ENCODE measurements at regions not wholly inside any gene's neighbourhood (a gene's known extent, or its start where the extent isn't known, plus 50 kb on each side); places are given as distances from the start of the nearest gene placed in this dataset.

- Histone ChIP-seq H3K36me3 (ENCODE audit: insufficient read depth in 1 of 2, low read depth in 1 of 2) (no peaks in the 10 kb centered on the region), H3K27me3 (ENCODE audit: insufficient read depth in 3 of 3, low read length in 2 of 3) (no peaks in the 10 kb centered on the region), H3K27ac (no peak overlapping the region), H3K4me1 (no peaks in the 10 kb centered on the region), H3K9me3 (no peaks in the 10 kb centered on the region), H3K4me3 (no peak overlapping the region)
- WGBS, 3 donors, result 58 to 71% (median 67%) methylated on average over 4 of the region's 4 CpGs
- ATAC-seq (no peak), DNase-seq (no peak)
- TF ChIP-seq, protein P1, sequence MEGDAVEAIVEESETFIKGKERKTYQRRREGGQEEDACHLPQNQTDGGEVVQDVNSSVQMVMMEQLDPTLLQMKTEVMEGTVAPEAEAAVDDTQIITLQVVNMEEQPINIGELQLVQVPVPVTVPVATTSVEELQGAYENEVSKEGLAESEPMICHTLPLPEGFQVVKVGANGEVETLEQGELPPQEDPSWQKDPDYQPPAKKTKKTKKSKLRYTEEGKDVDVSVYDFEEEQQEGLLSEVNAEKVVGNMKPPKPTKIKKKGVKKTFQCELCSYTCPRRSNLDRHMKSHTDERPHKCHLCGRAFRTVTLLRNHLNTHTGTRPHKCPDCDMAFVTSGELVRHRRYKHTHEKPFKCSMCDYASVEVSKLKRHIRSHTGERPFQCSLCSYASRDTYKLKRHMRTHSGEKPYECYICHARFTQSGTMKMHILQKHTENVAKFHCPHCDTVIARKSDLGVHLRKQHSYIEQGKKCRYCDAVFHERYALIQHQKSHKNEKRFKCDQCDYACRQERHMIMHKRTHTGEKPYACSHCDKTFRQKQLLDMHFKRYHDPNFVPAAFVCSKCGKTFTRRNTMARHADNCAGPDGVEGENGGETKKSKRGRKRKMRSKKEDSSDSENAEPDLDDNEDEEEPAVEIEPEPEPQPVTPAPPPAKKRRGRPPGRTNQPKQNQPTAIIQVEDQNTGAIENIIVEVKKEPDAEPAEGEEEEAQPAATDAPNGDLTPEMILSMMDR (IDR thresholded peaks at IDR 0.05), result no peak
- intact Hi-C loops (cut with DNase I), result no loop called here
These were observed 75.1 kb downstream of the PAX1 start for GRCh38 chr20:21780528-21780927.
